GM13977 (cell line): ENCODE measurements at regions not wholly inside any gene's neighbourhood (a gene's known extent, or its start where the extent isn't known, plus 50 kb on each side); places are given as distances from the start of the nearest gene placed in this dataset.

ENCODE experiments used
- DNase-seq: peaks from one replicate; pipeline ENCODE4 v3.0.0; 2012; ENCODE audit warnings: low spot score
- CTCF ChIP-seq: IDR thresholded peaks from 2 replicates; pipeline ENCODE4 v1.5.1; 2012; ENCODE audit warnings: mild to moderate bottlenecking, control low read depth; ENCODE audit not compliant: insufficient read depth; ENCODE audit errors: extremely low read depth, missing control alignments
- in situ Hi-C: fragments of 300-500 bp; cut with MboI; formaldehyde crosslinking; loops from one replicate; pipeline ENCODE4 v1.12.0; 2022; ENCODE audit warnings: low sequenced_read_pairs, low pct_unique_long_range_greater_than_20kb, mixed read lengths, inconsistent platforms; ENCODE audit not compliant: unreplicated experiment

GRCh38 chr14:60563113-60563512, 54.2 kb downstream of the SIX6 start:
- TF ChIP-seq CTCF, result no peak
- in situ Hi-C loops, result loop anchor here (10.0 to 25.0 kb wide), 3 partner anchors 228 to 501 kb away; no protein-coding TSS in a partner anchor
- DNase-seq, result no peak

GRCh38 chr14:60565211-60565610, 56.3 kb downstream of the SIX6 start:
- in situ Hi-C loops, result loop anchor here (10.0 to 25.0 kb wide), 3 partner anchors 230 to 503 kb away; no protein-coding TSS in a partner anchor
- DNase-seq, result no peak
- TF ChIP-seq CTCF, result no peak

- no peak for TF ChIP-seq CTCF
These were observed 57.2 kb downstream of the SIX6 start for GRCh38 chr14:60566101-60566500.

GRCh38 chr14:60573943-60574495, 65.1 kb downstream of the SIX6 start:
- no peak for TF ChIP-seq CTCF
- DNase-seq, result no peak
- in situ Hi-C loops, result loop anchor here (25.0 kb wide), 2 partner anchors 387 to 512 kb away; no protein-coding TSS in a partner anchor

More at GRCh38 chr14:60566101-60566500, 57.2 kb downstream of the SIX6 start:
- no peak for DNase-seq
- in situ Hi-C loops, result loop anchor here (10.0 to 25.0 kb wide), 3 partner anchors 231 to 504 kb away; no protein-coding TSS in a partner anchor

GRCh38 chr14:60575008-60575407, 66.1 kb downstream of the SIX6 start:
- in situ Hi-C loops, result no loop called here
- no peak for DNase-seq
- TF ChIP-seq CTCF, result no peak

- in situ Hi-C loops, result no loop called here
These were observed 63.6 kb downstream of the SIX1 start for GRCh38 chr14:60585676-60586075.

More at GRCh38 chr14:60585676-60586075, 63.6 kb downstream of the SIX1 start:
- no peak for TF ChIP-seq CTCF
- no peak for DNase-seq
